ENCODE measurements at regions not wholly inside any gene's neighbourhood (a gene's known extent, or its start where the extent isn't known, plus 50 kb on each side); places are given as distances from the start of the nearest gene placed in this dataset.

DNA sequence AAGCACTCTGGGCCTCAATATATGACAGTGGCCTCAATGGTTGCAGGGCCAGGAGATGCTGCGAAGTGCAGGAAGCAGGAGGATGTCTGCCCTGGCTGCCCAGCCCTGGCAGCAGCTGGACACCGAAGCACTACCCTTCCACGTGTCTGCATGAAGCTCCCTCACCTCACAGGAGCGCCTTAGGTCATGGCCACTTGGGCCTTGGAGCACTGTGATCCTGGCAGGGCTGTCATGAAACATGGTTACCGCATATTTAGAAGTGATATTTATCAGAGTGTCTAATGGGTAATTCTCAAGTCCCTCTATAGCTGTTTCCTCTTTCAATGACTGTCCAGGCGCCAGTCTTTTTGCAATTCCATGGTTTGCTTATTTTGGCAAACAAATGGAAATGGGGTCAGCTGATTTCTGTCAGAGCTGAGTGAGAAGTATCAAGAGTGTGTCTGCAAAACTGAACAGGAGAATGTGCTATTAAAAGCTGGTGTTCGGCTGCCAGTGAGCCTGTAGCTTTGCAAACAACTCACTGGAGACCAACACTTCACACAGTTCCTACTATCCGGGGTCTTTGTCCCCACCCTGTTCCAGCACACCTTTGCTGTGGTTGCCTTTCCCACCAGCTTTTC is 285.9 kb downstream of the KIF4B start:
- DNase-seq, result no peak

DNA sequence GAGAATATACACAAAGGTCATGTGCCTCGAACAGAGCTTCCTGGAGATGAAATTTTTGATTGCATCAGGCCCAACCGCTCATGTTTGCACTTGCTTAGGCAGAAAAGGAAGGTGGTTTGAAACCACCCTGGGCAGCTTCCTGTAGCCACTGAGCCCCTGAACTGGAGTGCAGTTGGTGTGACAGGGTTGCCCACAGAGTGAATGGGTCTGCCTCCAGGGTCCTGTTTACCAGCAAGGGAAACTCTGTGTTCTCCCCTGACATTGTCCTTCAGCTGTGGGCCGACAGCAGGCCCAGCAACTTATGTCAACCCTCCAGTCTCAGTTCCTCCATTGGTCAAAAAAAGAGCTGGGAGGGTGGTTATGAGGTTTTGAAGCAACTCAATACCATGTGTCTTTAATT is 289.6 kb downstream of the KIF4B start:
- no peak for DNase-seq

GRCh38 chr5:155307229-155307628 is 293.7 kb downstream of the KIF4B start:
- DNase-seq, result no peak

DNA sequence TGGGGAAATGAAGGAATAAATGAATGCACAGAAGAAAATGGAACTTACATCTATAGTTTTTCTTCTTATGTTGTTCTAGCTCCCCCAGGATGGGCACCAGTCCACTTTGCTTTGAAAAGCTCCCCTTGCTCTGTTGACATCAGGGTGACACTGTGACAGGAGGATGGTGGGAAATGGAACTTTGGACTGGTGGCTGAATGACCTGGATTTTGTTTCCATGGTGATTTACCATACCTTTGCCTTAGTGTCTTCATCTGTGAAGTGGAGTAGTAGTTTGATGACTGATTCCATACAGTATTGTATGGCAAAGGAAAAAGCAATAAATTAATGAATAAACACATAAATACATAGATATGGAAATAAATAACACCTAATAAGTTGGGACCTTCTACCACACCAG is 294.7 kb downstream of the KIF4B start:
- DNase-seq, result no peak

GRCh38 chr5:155309021-155309746 is 295.6 kb downstream of the KIF4B start:
- DNase-seq, result no peak

DNA sequence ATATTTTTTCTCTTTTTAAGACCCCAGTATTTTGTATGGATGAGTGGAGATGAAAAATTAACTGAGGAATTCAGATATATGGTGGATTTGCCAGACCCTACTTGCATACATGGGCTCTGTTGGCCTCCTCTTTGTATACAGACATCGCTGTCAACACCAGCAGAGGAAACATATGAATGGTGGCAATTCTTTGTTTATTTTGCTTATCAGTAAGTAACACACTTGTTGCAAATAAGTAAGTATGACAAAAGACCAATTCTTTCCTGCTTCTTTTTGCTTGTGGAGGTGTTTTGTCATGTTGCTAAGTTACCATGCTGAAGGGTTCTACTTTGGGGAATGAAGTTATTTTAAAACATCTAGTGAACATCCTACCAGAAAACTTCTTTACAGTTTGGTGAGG is 298.2 kb downstream of the KIF4B start:
- DNase-seq, result no peak

- no peak for DNase-seq
Measured at GRCh38 chr5:155313518-155313917, 300.0 kb downstream of the KIF4B start.

DNA sequence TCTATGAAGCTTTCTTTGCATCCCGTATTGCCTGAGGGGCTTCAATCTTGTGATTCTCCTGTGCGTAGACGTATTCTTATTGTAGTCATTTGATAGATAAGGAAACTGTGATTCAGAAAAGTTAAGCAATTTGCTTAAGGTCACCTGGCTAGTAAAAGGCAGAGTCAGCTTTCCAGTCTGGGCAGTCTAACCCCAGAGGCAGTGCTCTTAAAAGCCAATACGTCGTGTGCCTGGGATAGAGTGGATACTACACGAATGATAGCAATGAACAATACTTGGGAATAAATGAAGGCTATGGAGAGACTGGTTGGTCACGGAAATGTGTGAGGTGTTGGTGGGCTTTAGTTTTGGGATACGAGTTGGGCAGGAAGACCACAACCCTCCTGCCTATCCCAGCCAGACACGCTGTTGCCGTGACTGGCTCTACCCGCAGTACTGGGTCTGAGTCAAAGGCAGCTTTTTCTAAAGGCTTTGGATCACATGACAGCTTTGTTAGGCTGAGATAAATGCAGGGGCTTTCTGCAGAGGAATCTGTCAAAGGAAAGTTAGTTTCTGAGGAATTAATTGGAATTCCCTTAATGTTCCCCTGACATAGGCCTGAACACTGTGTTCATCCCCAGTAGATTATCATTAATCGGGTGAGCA is 302.6 kb downstream of the KIF4B start:
- DNase-seq, result no peak

DNA sequence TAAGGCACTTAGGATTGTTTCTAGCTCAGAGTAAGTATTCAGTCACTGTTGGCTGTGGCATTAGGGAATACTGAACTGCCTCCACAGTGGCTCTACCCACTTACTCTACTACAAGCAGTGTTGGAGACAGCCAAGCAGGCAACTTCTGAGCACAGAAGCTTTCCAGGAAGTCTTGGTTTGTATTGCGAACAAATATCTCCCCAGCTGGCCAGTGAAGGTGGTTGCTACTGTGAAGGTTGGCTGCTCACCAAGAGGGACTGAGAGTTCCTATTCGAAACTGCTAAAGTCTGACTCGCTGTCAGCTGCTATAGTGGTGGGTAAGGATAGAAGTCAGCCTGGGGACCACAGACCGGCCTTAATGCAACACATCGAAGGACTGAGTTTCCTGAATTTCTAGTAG is 319.1 kb downstream of the KIF4B start:
- no peak for DNase-seq

- DNase-seq, result no peak
Measured at GRCh38 chr5:155342956-155343355, 329.4 kb downstream of the KIF4B start.

GRCh38 chr5:155343468-155343867 is 329.9 kb downstream of the KIF4B start:
- peak; percentile 1 to 25 for DNase-seq

DNA sequence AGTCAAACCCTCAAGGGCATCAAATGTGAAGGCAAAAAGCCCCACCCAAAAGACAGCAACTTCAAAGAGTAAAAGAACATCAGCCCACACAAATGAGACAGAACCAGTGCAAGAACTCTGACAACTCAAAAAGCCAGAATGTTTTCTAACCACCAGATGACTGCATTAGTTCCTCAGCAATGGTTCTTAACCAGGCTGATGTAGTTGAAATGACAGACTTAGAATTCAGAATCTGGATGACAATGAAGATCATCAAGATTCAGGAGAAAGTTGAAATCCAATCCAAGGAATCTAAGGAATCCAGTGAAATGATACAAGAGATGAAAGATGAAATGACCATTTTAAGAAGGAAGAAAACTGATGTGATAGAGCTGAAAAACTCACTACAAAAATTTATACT is 339.7 kb downstream of the KIF4B start:
- no peak for DNase-seq

- no peak for DNase-seq
Measured at GRCh38 chr5:155366096-155366495, 352.5 kb downstream of the KIF4B start.

DNA sequence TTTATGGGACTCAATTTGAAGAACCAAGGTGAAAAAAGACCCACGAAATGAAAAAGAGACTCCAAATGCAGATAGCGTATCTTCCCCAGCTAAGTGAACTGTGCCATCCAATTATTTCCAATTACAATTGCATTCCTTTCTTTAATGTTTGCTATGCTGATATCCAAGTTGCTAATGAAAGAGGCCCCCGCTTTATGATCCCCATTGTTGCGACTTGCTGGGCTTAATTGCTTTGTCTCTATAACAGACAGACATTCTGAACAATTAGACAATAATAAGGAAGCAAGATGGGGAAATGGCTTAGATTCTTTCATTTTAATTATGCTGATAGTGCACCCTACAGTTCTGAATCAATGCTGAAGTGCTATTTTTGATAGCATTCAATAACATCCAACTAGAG is 354.3 kb downstream of the KIF4B start:
- no peak for DNase-seq

GRCh38 chr5:155368490-155368889 is 354.9 kb downstream of the KIF4B start:
- no peak for DNase-seq

DNA sequence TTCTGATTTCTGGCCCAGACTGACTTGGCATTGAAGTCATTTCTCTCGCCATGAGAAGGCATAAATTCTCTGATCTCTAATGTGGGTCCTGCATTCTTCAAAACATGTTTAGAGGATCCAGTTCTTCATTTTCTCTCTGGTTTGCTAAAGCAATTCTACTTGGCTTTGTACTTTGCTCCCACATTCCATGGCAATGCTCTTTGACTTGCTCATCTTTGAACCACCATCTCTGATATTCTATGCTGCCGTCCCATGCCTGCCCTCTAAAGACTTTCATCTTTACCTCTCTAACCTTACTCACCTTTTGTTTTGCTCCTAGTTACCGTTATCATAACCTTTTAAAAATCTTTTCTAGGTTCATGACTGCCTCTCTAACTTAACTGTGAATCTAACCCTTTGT is 366.9 kb downstream of the KIF4B start:
- no peak for DNase-seq

- no peak for DNase-seq
Measured at GRCh38 chr5:155381654-155382053, 368.1 kb downstream of the KIF4B start.

DNA sequence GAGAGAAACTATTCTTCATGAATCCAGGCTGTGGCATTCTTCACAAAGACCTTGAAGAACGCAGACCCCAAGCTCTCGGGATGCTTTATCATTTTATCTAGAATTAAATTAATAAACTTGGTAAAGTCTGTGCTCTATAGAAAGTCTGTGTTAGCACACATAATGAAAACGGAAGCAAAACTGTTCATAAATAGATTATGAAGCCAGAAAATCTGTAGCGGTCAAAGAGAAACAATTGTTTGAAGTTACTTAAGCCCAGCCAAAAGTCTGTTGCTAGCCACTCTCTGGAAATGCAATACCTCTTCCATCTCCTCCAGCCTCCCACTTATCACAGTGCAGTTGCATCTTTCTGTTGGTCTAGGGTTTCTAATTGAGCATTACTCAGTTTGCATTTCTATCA is 375.9 kb downstream of the KIF4B start:
- no peak for DNase-seq

- DNase-seq, result no peak
Measured at GRCh38 chr5:155394727-155395126, 381.2 kb downstream of the KIF4B start.

GRCh38 chr5:155402927-155403640 is 389.5 kb downstream of the KIF4B start:
- DNase-seq, result no peak

DNA sequence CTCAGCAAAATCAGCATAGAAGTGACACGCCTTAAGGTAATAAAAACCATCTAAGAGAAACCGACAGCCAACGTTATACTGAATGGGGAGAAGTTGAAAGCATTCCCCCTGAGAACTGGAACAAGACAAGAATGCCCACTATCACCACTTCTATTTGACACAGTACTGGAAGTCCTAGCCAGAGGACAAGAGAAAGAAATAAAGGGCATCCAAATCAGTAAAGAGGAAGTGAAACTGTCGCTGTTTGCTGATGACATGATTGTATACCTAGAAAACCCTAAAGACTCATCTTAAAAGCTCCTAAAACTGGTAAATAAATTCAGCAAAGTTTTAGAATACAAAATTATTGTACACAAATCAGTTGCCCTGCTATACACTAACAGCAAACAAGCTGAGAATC is 393.3 kb downstream of the KIF4B start:
- no peak for DNase-seq

GRCh38 chr5:155408465-155408864 is 394.9 kb downstream of the KIF4B start:
- DNase-seq, result no peak

- no peak for DNase-seq
Measured at GRCh38 chr5:155416765-155417164, 403.2 kb downstream of the KIF4B start.

All from inflammatory macrophage treated with lipopolysaccharide for 1 hour (primary cell).